K562 (cell line): ENCODE measurements at regions not wholly inside any gene's neighbourhood (a gene's known extent, or its start where the extent isn't known, plus 50 kb on each side); places are given as distances from the start of the nearest gene placed in this dataset.

Source experiments
- RAD51 ChIP-seq: fragments of 450-650 bp; IDR thresholded peaks from 2 replicates; pipeline ENCODE4 v1.7.1; 2016; ENCODE audit warnings: low read depth, mild to moderate bottlenecking, borderline replicate concordance
- TF ChIP-seq, protein P1 (sequence below): fragments of 450-650 bp; IDR thresholded peaks from 2 replicates; pipeline ENCODE4 v1.6.1; 2016; ENCODE audit warnings: mild to moderate bottlenecking, moderate library complexity

DNA sequence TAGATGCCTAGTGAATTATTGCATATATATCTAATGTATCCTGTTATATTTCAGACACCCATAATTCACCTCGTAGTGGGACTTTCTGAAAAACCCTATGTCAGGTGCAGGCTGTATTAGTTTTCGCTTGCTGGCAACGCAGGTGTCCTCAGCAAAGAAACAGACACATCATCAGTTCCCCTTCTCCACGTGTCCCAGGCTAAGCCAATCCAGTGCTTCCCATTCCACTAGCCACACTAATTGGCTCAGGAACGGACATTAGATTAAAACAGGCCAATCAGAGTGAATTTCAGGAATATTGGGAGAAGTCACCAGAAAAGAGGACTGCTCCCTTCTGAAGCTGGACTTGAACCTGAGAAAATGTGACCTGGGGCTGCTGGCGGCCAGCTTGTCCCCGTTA, 151.3 kb downstream of the PTPN11 start (continued):
- TF ChIP-seq, protein P1, sequence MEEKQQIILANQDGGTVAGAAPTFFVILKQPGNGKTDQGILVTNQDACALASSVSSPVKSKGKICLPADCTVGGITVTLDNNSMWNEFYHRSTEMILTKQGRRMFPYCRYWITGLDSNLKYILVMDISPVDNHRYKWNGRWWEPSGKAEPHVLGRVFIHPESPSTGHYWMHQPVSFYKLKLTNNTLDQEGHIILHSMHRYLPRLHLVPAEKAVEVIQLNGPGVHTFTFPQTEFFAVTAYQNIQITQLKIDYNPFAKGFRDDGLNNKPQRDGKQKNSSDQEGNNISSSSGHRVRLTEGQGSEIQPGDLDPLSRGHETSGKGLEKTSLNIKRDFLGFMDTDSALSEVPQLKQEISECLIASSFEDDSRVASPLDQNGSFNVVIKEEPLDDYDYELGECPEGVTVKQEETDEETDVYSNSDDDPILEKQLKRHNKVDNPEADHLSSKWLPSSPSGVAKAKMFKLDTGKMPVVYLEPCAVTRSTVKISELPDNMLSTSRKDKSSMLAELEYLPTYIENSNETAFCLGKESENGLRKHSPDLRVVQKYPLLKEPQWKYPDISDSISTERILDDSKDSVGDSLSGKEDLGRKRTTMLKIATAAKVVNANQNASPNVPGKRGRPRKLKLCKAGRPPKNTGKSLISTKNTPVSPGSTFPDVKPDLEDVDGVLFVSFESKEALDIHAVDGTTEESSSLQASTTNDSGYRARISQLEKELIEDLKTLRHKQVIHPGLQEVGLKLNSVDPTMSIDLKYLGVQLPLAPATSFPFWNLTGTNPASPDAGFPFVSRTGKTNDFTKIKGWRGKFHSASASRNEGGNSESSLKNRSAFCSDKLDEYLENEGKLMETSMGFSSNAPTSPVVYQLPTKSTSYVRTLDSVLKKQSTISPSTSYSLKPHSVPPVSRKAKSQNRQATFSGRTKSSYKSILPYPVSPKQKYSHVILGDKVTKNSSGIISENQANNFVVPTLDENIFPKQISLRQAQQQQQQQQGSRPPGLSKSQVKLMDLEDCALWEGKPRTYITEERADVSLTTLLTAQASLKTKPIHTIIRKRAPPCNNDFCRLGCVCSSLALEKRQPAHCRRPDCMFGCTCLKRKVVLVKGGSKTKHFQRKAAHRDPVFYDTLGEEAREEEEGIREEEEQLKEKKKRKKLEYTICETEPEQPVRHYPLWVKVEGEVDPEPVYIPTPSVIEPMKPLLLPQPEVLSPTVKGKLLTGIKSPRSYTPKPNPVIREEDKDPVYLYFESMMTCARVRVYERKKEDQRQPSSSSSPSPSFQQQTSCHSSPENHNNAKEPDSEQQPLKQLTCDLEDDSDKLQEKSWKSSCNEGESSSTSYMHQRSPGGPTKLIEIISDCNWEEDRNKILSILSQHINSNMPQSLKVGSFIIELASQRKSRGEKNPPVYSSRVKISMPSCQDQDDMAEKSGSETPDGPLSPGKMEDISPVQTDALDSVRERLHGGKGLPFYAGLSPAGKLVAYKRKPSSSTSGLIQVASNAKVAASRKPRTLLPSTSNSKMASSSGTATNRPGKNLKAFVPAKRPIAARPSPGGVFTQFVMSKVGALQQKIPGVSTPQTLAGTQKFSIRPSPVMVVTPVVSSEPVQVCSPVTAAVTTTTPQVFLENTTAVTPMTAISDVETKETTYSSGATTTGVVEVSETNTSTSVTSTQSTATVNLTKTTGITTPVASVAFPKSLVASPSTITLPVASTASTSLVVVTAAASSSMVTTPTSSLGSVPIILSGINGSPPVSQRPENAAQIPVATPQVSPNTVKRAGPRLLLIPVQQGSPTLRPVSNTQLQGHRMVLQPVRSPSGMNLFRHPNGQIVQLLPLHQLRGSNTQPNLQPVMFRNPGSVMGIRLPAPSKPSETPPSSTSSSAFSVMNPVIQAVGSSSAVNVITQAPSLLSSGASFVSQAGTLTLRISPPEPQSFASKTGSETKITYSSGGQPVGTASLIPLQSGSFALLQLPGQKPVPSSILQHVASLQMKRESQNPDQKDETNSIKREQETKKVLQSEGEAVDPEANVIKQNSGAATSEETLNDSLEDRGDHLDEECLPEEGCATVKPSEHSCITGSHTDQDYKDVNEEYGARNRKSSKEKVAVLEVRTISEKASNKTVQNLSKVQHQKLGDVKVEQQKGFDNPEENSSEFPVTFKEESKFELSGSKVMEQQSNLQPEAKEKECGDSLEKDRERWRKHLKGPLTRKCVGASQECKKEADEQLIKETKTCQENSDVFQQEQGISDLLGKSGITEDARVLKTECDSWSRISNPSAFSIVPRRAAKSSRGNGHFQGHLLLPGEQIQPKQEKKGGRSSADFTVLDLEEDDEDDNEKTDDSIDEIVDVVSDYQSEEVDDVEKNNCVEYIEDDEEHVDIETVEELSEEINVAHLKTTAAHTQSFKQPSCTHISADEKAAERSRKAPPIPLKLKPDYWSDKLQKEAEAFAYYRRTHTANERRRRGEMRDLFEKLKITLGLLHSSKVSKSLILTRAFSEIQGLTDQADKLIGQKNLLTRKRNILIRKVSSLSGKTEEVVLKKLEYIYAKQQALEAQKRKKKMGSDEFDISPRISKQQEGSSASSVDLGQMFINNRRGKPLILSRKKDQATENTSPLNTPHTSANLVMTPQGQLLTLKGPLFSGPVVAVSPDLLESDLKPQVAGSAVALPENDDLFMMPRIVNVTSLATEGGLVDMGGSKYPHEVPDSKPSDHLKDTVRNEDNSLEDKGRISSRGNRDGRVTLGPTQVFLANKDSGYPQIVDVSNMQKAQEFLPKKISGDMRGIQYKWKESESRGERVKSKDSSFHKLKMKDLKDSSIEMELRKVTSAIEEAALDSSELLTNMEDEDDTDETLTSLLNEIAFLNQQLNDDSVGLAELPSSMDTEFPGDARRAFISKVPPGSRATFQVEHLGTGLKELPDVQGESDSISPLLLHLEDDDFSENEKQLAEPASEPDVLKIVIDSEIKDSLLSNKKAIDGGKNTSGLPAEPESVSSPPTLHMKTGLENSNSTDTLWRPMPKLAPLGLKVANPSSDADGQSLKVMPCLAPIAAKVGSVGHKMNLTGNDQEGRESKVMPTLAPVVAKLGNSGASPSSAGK = no peak
- peak; percentile 57 for TF ChIP-seq RAD51
